HG03342 (cell line): ENCODE measurements at regions not wholly inside any gene's neighbourhood (a gene's known extent, or its start where the extent isn't known, plus 50 kb on each side); places are given as distances from the start of the nearest gene placed in this dataset.

Experiments
- ATAC-seq: cut with Tn5 transposase; IDR thresholded peaks from one replicate; pipeline ENCODE4 v1.9.1; 2021; ENCODE audit warnings: mild to moderate bottlenecking, moderate library complexity; ENCODE audit not compliant: unreplicated experiment

- ATAC-seq: no peak
Observed at GRCh38 chr14:58780605-58781004, 142.8 kb downstream of the DACT1 start.

GRCh38 chr14:58782011-58782410 is 144.2 kb downstream of the DACT1 start:
- ATAC-seq: no peak

GRCh38 chr14:58783792-58784511 is 146.2 kb downstream of the DACT1 start:
- ATAC-seq: no peak

GRCh38 chr14:58784931-58785330 is 147.2 kb downstream of the DACT1 start:
- ATAC-seq: no peak

- ATAC-seq: no peak
Observed at GRCh38 chr14:58785701-58786100, 147.9 kb downstream of the DACT1 start.

DNA sequence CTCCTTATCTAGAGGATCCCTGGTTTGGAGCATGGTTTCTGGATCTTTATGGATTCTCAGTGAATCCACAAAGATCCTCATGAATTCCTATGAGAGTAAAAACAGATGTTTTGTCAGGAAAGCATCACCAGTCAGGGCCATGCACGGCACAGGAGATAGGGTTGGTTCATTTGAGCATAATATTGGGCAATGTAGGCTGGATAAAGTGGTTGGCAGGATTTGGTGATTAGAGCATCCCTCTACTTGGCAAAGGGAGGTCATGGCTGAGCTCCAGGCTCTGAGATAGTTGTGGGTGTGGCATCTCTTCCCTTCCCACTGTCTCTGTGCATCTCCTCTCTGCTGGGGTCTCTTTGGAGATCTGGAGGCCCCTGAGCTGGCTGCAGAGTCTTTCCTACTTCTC is 149.8 kb downstream of the DACT1 start:
- no peak for ATAC-seq

- no peak for ATAC-seq
Observed at GRCh38 chr14:58788655-58789503, 151.1 kb downstream of the DACT1 start.

DNA sequence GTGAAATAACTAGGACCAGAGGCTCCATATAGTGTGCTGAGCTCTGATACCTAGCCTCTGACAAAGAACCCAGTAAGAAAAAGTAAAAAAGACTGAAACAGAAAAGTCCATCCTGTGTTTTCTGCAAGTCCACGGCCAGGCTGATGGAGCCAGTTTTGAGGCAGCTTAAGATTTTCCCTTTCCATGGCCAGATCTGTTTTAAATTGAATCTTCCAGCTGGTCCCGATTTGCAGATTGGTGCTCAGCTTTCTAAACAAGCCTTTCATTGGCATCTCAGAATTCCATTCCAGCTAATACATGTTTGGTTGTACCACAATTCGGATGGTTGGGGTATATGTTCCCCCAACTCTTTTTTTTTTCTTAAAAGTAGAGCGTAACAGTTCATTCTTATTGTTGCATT is 152.0 kb downstream of the DACT1 start:
- no peak for ATAC-seq

- ATAC-seq: no peak
Observed at GRCh38 chr14:58792416-58792815, 154.7 kb downstream of the DACT1 start.

DNA sequence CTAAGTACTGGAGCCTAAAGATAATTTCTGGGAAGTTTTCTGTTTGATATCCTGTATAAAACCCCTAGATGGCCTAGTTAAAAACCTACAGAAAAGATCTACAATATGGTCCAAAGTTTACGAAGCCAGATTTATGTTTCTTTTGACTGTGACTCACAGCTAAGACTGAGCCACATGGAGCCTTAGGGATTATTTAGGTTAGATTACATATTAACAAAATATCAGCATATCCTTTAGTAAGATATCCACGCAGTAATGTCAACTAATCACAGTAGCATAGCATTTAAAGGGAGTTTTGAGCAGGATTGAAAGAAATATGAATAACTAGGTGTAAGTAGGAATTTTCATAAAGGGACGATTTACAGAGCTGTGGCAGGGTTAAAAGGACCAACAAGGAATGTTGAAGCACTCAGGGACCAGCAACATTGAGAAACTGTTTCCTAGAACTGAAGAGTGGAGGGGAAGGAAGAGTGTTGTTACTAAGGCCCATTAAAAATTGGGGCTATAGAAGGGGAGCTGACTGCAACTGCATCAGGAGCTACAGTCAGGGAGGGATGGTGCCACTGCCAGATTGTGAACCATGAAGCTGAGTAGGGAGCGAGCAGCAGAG is 155.5 kb downstream of the DACT1 start:
- no peak for ATAC-seq

GRCh38 chr14:58794993-58795762 is 157.4 kb downstream of the DACT1 start:
- no peak for ATAC-seq

- peak; percentile 28 for ATAC-seq
Observed at GRCh38 chr14:58796242-58797009, 158.7 kb downstream of the DACT1 start.

DNA sequence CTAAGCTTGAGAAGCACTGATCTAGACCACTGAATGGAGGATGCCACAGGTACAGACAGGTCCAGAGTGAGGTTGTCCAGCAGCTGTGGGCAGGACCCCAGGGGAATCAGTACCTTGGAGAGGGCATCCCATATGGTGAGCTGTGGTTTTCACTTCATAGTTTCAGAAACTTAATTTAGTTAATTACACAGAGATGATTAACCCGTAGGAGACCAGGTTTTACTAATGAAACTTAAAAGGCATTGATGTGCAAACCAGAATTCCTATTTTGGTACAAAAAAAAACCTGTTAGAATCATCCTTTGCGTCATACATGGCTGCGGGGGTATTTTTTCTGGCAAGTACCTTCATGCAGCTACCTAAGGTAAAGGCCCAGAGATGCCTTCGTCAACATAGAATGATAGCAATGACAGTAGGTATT is 159.3 kb downstream of the DACT1 start:
- ATAC-seq: peak; percentile 72

DNA sequence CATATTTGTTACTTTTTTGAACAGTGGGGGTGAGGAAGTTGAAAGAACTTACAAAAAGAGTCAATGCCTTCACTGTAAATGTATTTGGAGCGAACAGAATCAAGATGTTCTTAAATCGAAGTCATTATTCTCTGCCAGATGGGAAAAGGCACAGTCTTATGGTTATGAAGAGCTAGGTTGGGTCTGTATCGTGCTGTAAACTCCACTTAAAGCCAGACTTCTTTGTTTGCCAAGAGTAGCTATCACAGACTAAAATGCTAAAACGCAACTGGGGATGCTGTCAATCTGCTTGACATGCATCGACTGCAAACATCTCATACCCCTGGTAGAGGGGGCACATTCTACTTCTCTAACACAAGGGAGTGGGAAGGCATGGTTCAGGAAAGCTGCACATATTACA is 160.4 kb downstream of the DACT1 start:
- no peak for ATAC-seq

DNA sequence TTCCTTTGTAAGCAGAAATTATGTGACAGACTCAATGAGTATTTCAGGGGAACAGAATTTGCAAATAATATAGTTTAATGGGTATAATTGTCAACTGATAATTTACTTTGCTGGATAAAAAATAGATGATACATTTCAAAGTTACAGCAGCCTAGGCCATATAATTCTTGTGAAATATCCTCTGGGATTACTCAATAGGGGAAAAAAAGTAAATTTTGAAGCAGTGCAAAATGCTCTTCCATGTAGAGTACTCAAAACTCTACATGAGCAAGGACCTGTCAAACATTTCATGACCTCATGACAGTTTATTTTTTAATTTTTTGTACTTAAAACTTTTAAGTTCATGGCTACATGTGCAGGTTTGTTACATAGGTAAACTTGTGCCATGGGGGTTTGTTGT is 163.3 kb downstream of the DACT1 start:
- no peak for ATAC-seq

DNA sequence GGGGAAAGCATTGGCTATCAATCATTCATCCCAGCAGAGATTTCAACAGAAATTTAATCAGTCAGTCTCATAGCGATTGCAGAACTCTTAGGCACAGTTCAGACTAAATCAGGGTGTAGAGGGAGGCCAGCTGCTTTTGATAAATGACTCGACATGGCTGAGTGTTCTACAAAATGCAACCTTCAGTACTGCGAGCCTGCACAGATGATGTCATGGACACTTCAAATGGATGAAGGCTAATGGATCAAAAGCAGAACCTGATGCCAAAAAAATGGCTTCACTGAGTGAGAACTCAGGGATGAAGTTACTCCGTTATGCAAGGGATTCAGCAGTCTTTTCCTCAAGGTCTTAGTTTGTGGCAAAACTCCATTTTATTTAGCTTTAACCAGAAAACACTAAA is 167.3 kb downstream of the DACT1 start:
- ATAC-seq: no peak

GRCh38 chr14:58805605-58806409 is 168.0 kb downstream of the DACT1 start:
- no peak for ATAC-seq

- no peak for ATAC-seq
Observed at GRCh38 chr14:58807191-58807590, 169.4 kb downstream of the DACT1 start.

DNA sequence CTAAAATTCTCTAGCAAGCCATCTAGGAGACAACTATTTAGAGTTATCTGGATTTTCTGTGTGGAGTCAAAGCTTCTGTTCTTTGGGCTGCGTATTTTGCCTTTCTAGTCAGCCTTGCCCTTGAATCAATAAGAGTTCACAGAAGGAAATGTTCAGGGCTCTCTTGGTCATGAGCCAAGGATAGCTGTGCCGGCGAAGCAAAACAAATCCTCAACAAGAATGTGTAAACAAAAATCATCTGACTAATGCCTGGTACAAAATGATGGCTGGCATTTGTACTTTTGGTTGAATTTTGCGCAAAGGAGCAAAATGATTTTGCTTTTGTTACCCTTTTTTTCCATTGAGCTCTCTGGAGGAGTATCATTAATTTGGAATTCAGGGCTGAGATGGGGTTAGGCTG is 171.1 kb downstream of the DACT1 start:
- no peak for ATAC-seq

DNA sequence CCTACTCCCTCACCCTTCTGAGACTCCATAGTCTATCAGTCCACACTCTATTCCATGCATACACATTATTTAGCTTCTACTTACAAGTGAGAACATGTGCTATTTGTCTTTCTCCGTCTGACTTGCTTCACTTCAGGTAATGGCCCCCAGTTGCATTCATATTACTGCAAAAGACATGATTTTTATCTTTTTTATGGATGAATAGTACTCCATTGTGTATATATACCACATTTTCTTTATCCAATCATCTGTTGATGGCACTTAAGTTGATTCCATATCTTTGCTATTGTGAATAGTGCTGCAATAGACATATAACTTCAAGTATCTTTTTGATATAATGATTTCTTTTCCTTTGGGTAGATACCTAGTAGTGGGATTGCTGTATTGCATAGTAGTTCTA is 171.8 kb downstream of the DACT1 start:
- no peak for ATAC-seq
